ENCODE measurements at regions not wholly inside any gene's neighbourhood (a gene's known extent, or its start where the extent isn't known, plus 50 kb on each side); places are given as distances from the start of the nearest gene placed in this dataset.

- Mint-ChIP-seq H3K27ac (no peak overlapping the region), H3K4me3 (no peak overlapping the region; a peak in 1 of 5 replicates), H3K27me3 (ENCODE audit: low read depth) (peaks cover 77% of the 10 kb centered on the region), H3K4me1 (peaks cover 33 to 36% of the 10 kb centered on the region in 2 experiments), H3K9me3 (no peaks in the 10 kb centered on the region; a peak in 1 of 5 replicates), H3K36me3 (ENCODE audit: insufficient read depth in 1 of 3, low read depth in 3 of 3) (no peaks in the 10 kb centered on the region)
- Histone ChIP-seq H3K18ac (ENCODE audit: insufficient read length, low read depth, low read length) (no peak overlapping the region), H3K4me2 (ENCODE audit: insufficient read depth, insufficient read length, low read length) (no peak overlapping the region), H2BK15ac (ENCODE audit: low read depth, low read length) (no peak overlapping the region), H4K5ac (ENCODE audit: insufficient read length, low read depth, low read length) (no peak overlapping the region), H4K20me1 (ENCODE audit: control insufficient read depth, insufficient read depth, insufficient read length) (no peaks in the 10 kb centered on the region), H3K79me1 (ENCODE audit: insufficient read depth, low read depth, low read length, poor library complexity, severe bottlenecking) (no peaks in the 10 kb centered on the region), H3K23me2 (ENCODE audit: insufficient read length, low read depth, low read length, poor library complexity, severe bottlenecking) (no peaks in the 10 kb centered on the region), H2BK12ac (ENCODE audit: insufficient read length, low read depth, low read length) (no peak overlapping the region), H3K56ac (ENCODE audit: insufficient read length, low read depth, low read length) (no peak overlapping the region), H3K4ac (ENCODE audit: low read depth, low read length) (no peak overlapping the region), H3K23ac (ENCODE audit: insufficient read length, low read depth, low read length) (no peak overlapping the region), H2AFZ (ENCODE audit: low read length) (no peak overlapping the region), H3K79me2 (ENCODE audit: insufficient read depth, low read length) (no peaks in the 10 kb centered on the region), H3K9me3 (ENCODE audit: control insufficient read depth, low read depth, low read length) (no peaks in the 10 kb centered on the region), H3K14ac (ENCODE audit: insufficient read depth, low read length) (no peak overlapping the region), H4K8ac (replicated peaks; ENCODE audit: insufficient read length, low read depth, low read length) (no peak overlapping the region), H4K91ac (ENCODE audit: insufficient read length, low read depth, low read length) (no peak overlapping the region), H2BK20ac (ENCODE audit: low read depth, low read length, poor library complexity, severe bottlenecking) (no peak overlapping the region), H2BK120ac (ENCODE audit: low read depth, low read length, poor library complexity, severe bottlenecking) (no peak overlapping the region), H2BK5ac (ENCODE audit: insufficient read length, low read length) (no peak overlapping the region), H3T11ph (ENCODE audit: low read length) (no peak overlapping the region), H3K27ac (ENCODE audit: insufficient read length, low read depth, low read length) (no peak overlapping the region), H3K9ac (ENCODE audit: extremely low read depth, insufficient read length, low read length) (no peak overlapping the region), H2AK5ac (ENCODE audit: insufficient read length, low read length) (no peak overlapping the region), H3K27me3 (ENCODE audit: insufficient read depth, low read length) (peaks cover 29% of the 10 kb centered on the region; the same call in 1 of the 2 replicates), H3K4me1 (ENCODE audit: insufficient read depth, low read length) (0 out of 2 replicates have a peak, but pooled peaks cover 6% of the 10 kb centered on the region)
- WGBS (ENCODE audit: extremely low coverage, insufficient read length, low lambda C conversion rate) = no CpG with 5 or more reads among the region's 7 CpGs
- TF ChIP-seq CTCF (conservative IDR thresholded peaks at IDR 0.05) = peak; percentile 94
- peak; percentile 64 for DNase-seq
Measured at GRCh38 chr18:61635901-61636528, 256.8 kb downstream of the RNF152 start.
